Endothelial cell of umbilical vein (primary cell): ENCODE measurements at regions not wholly inside any gene's neighbourhood (a gene's known extent, or its start where the extent isn't known, plus 50 kb on each side); places are given as distances from the start of the nearest gene placed in this dataset.

Source experiments
- BruUV-seq: library from RNA; stranded (reverse); fragments of 400-500 nt; replicated peaks from 2 replicates; lab custom pipeline; 2021; lab: Mats Ljungman, UMichigan
- CTCF ChIA-PET: fragments of 300-600, 350-600 bp; sonication (Branson Sonifier 250); formaldehyde crosslinking; loops from one replicate; lab custom pipeline; 2021; ENCODE audit warnings: antibody characterized with exemption, inconsistent platforms; lab: Charles Lee
- POLR2A ChIA-PET: fragments of 300-600, 350-600 bp; sonication (Branson Sonifier 250); formaldehyde crosslinking; loops from one replicate; lab custom pipeline; 2021; ENCODE audit warnings: antibody characterized with exemption, inconsistent platforms; lab: Charles Lee
- DNase-seq: peaks from one replicate; pipeline ENCODE4 v3.0.0-alpha.2; 2011; ENCODE audit warnings: low read depth, low spot score
- FAIRE-seq: peaks from 2 replicates; lab custom pipeline; 2011; peaks lifted over from hg19 to GRCh38; lab: Jason Lieb, UNC
- H2AFZ ChIP-seq: 2 replicates; pipeline ENCODE4 v1.6.0; 2012; ENCODE audit warnings: low read depth, low read length, control low read depth, inconsistent platforms
- H3K27ac ChIP-seq: 2 replicates; pipeline ENCODE4 v1.5.1; 2011; ENCODE audit warnings: low read depth, mild to moderate bottlenecking, control low read depth, low read length, moderate library complexity; ENCODE audit not compliant: insufficient read depth
- H3K27me3 ChIP-seq, 2 experiments: 2 replicates each; pipeline versions ENCODE4 v1.6.0 to v1.6.1; 2011; ENCODE audit warnings: low read length in 2 of 2, mixed read lengths in 1 of 2; ENCODE audit not compliant: control insufficient read depth in 2 of 2, insufficient read depth in 2 of 2
- H3K36me3 ChIP-seq, 2 experiments: 2 replicates in 1 of 2; 3 replicates in 1 of 2; pipeline ENCODE4 v1.5.1; 2011; ENCODE audit warnings: low read length in 2 of 2, mild to moderate bottlenecking in 1 of 2, moderate library complexity in 1 of 2; ENCODE audit not compliant: control insufficient read depth in 2 of 2, insufficient read depth in 2 of 2; ENCODE audit errors: extremely low read depth in 1 of 2
- H3K4me1 ChIP-seq: 3 replicates; pipeline ENCODE4 v1.5.1; 2011; ENCODE audit warnings: mild to moderate bottlenecking, low read length; ENCODE audit not compliant: control insufficient read depth, insufficient read depth; ENCODE audit errors: extremely low read depth
- H3K4me2 ChIP-seq: 2 replicates; pipeline ENCODE4 v1.6.1; 2011; ENCODE audit warnings: low read length, control low read depth, mixed read lengths; ENCODE audit not compliant: insufficient read depth
- H3K4me3 ChIP-seq, 3 experiments: fragments of 200-600 bp in 1 of 3; sonication (generic), shearing (Covaris generic) in 1 of 3; replicated peaks in 1 of 3; 2 replicates each; pipeline ENCODE4 v1.5.1; 2011 to 2016; ENCODE audit warnings: control low read depth in 3 of 3, low read length in 3 of 3, mild to moderate bottlenecking in 2 of 3, inconsistent platforms in 1 of 3, low read depth in 1 of 3, moderate library complexity in 1 of 3; ENCODE audit not compliant: insufficient read depth in 1 of 3
- H3K79me2 ChIP-seq: 2 replicates; pipeline ENCODE4 v1.6.0; 2012; ENCODE audit warnings: low read length, inconsistent platforms; ENCODE audit not compliant: control insufficient read depth, insufficient read depth
- H3K9ac ChIP-seq: replicated peaks from 2 replicates; pipeline ENCODE3; 2011; ENCODE audit warnings: low read length, control low read depth; ENCODE audit not compliant: insufficient read depth; ENCODE audit errors: extremely low read depth
- H3K9me1 ChIP-seq: replicated peaks from 3 replicates; pipeline ENCODE4 v1.6.0; 2011; ENCODE audit warnings: mild to moderate bottlenecking, low read length; ENCODE audit not compliant: control insufficient read depth, insufficient read depth; ENCODE audit errors: extremely low read depth
- H3K9me3 ChIP-seq: replicated peaks from 2 replicates; pipeline ENCODE4 v1.5.1; 2012; ENCODE audit warnings: low read length, inconsistent platforms; ENCODE audit not compliant: control insufficient read depth, insufficient read depth
- H4K20me1 ChIP-seq: replicated peaks from 2 replicates; pipeline ENCODE3; 2011; ENCODE audit warnings: mild to moderate bottlenecking, low read length; ENCODE audit not compliant: control insufficient read depth, insufficient read depth; ENCODE audit errors: extremely low read depth
- CTCF ChIP-seq, 2 donors: IDR thresholded peaks; 1 replicate in 1 of 2; 2 replicates in 1 of 2; pipeline ENCODE4 v1.5.1; 2011; ENCODE audit warnings: low read length in 2 of 2, mild to moderate bottlenecking in 2 of 2, moderate library complexity in 2 of 2, control low read depth in 1 of 2, inconsistent platforms in 1 of 2, low read depth in 1 of 2; ENCODE audit not compliant: insufficient read depth in 1 of 2; ENCODE audit errors: extremely low read depth in 1 of 2
- EZH2 ChIP-seq: IDR thresholded peaks from 2 replicates; pipeline ENCODE4 v1.6.1; 2012; ENCODE audit warnings: borderline replicate concordance, low read depth, mild to moderate bottlenecking, moderate library complexity, low read length, inconsistent platforms; ENCODE audit not compliant: severe bottlenecking
- FOS ChIP-seq: IDR thresholded peaks from 2 replicates; pipeline ENCODE4 v1.6.1; 2011; ENCODE audit warnings: mild to moderate bottlenecking, low read length, moderate library complexity, borderline replicate concordance; ENCODE audit not compliant: insufficient read depth
- GATA2 ChIP-seq: IDR thresholded peaks from 2 replicates; pipeline ENCODE4 v1.7.0; 2011; ENCODE audit warnings: low read depth, mild to moderate bottlenecking, moderate library complexity, mixed read lengths, low read length; ENCODE audit not compliant: insufficient read length, insufficient read depth
- JUN ChIP-seq: IDR thresholded peaks from 2 replicates; pipeline ENCODE4 v1.6.1; 2011; ENCODE audit warnings: borderline replicate concordance, low read depth; ENCODE audit not compliant: insufficient read length, insufficient read depth
- MAX ChIP-seq: IDR thresholded peaks from 2 replicates; pipeline ENCODE4 v1.6.1; 2011; ENCODE audit not compliant: insufficient read depth, insufficient read length
- MYC ChIP-seq: IDR thresholded peaks from one replicate; pipeline ENCODE4 v1.6.1; 2011; ENCODE audit warnings: mild to moderate bottlenecking, low read depth, low read length
- POLR2A ChIP-seq: IDR thresholded peaks from 2 replicates; pipeline ENCODE4 v1.6.1; 2012; ENCODE audit warnings: low read depth, mild to moderate bottlenecking, control low read depth, low read length
- POLR2AphosphoS5 ChIP-seq: IDR thresholded peaks from 2 replicates; pipeline ENCODE4 v1.6.1; 2012; ENCODE audit warnings: low read depth, mild to moderate bottlenecking, control low read depth, low read length, moderate library complexity; ENCODE audit not compliant: insufficient read depth
- dilution Hi-C: fragments of 300-500 bp; cut with MboI; formaldehyde crosslinking; loops from one replicate; pipeline ENCODE4 v1.15.0; 2019; ENCODE audit warnings: low sequenced_read_pairs; ENCODE audit not compliant: extremely low pct_ligation_motif_present
- intact Hi-C: fragments of 100-400 bp; cut with micrococcal nuclease; formaldehyde crosslinking; loops from one replicate; pipeline ENCODE4 v1.10.0; 2022

GRCh38 chr5:115458003-115458409 lies 86.6 kb downstream of the FEM1C start:
- no peak overlapping the region for H2AFZ ChIP-seq
- dilution Hi-C loops, result no loop called here
- FAIRE-seq, result no peak

More at GRCh38 chr5:115458003-115458409, 86.6 kb downstream of the FEM1C start:
- H3K36me3 ChIP-seq, result no peaks in the 10 kb centered on the region
- no peak overlapping the region for H3K9ac ChIP-seq
- BruUV-seq, result no TSS peak
- H3K79me2 ChIP-seq, result no peaks in the 10 kb centered on the region
- no peak overlapping the region for H3K27ac ChIP-seq
- no peaks in the 10 kb centered on the region for H3K9me1 ChIP-seq
- no peak for DNase-seq
- no peak for TF ChIP-seq JUN
- no peak for TF ChIP-seq POLR2A
- TF ChIP-seq CTCF (IDR thresholded peaks at IDR 0.05; ENCODE audit: extremely low read depth in 1 of 2, insufficient read depth in 1 of 2, low read depth in 1 of 2, low read length in 2 of 2), result no peak
- no peak for TF ChIP-seq MYC
- TF ChIP-seq FOS, result no peak
- no peak for TF ChIP-seq POLR2AphosphoS5
- TF ChIP-seq MAX, result no peak
- TF ChIP-seq GATA2, result no peak
- TF ChIP-seq EZH2, result no peak
- H3K4me2 ChIP-seq, result no peak overlapping the region
- no peaks in the 10 kb centered on the region for H4K20me1 ChIP-seq
- intact Hi-C loops, result no loop called here
- no peak overlapping the region for H3K4me3 ChIP-seq
- no peaks in the 10 kb centered on the region for H3K9me3 ChIP-seq
- peaks cover 47% of the 10 kb centered on the region for H3K4me1 ChIP-seq
- H3K27me3 ChIP-seq, result no peaks in the 10 kb centered on the region
- CTCF ChIA-PET, result no interaction called here
- POLR2A ChIA-PET, result no interaction called here
